GM21619 (cell line): ENCODE measurements at regions not wholly inside any gene's neighbourhood (a gene's known extent, or its start where the extent isn't known, plus 50 kb on each side); places are given as distances from the start of the nearest gene placed in this dataset.
"Not testable (repeated sequence)": the region's sequence is repeated elsewhere in the genome, so short reads cannot be mapped to it uniquely, and the experiment has no call there.

Source experiments
- ATAC-seq: cut with Tn5 transposase; IDR thresholded peaks from one replicate; pipeline ENCODE4 v1.9.1; 2021; ENCODE audit not compliant: unreplicated experiment

DNA sequence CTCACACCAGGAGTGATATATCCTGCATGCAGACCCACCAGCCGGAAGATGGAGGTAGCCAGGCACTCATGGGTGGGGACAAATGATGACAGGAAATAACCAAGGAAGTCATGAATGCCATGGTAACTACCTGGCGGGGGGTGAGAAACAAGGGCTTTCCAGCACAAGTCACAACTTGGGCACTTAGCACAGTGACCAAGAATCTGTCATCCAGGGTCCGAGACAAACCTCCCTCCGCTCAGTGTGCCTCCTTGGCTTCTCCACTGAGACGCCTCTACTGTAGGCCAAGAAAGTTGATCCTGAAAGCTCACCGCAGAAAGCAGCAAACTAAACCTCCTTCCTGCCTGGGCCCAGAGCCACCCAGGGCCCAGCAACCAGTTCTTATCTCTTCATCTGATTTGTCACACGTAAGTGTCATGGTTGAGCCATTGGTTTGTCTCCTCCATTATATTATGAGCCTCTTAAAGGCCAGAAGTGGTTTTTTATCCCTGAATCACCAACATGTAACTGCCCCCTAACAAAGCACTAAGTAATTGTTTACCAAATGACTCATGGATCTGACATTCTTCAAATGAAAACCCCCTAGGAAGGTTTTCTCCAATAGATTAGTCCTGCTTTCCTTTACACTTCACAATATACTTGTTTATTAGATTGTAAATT, 84.3 kb upstream of the TAB2 start:
- ATAC-seq = no peak

DNA sequence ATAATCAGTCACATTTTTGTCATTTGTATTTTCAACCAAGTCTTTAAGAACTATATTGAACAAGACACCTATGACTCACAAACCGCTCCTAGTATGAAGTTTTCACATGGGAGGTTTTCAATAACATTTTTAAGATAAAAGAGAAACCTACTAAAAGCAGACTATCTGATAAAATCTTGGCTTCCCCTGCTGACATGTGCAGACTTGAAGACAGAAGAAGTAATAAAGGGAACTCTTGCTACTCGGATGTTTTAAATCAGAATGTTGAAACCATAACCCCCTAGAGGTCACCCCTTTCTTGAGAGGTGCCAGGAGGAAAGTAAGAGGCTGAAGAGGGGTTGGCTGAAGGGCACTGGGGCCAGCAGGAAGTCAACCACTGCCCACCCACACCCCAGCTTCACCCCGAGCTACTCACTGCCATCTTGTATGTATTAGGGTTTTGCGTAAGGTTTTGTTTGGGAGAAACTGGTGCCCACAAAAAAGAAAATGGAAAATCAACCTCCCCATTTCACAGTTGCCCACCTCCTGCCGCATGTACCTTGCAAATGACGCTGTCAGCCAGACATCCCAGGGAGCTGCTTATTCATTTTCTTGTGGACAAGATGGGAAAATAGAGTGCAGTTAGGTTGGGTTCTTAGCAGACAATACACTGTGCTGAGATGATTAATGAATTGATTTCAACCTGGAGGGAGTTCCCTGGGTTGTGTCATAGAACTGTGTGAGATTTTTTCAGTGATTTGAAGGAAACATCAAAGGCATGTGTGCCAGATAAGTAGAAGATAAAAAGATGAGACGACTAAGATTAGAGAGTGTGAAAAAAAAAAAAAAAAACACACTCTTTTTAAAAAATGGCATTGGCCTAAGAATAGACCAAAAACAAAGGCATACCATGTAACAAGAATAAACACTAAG, 83.2 kb upstream of the TAB2 start:
- no peak for ATAC-seq

DNA sequence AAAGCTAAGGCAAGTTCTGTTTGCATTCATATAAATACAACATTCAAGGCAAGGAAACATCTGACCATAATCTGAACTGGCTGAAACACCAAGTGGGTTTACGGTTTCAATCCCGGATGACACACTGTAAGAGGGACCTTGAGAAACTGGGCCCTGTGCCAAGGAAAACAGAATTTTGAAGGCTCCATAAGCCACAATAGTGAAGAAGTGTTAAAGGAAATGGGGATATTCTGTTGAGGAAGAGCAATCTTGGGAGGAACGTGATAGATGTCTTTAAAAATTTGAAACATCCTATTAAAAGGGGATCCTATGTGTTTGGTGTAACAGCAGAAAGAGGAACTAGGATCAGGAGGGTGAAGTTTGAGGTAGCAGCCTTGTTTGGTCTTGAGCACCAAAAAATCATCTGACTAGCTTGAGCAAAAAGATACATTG, 82.4 kb upstream of the TAB2 start:
- peak; percentile 83 for ATAC-seq

DNA sequence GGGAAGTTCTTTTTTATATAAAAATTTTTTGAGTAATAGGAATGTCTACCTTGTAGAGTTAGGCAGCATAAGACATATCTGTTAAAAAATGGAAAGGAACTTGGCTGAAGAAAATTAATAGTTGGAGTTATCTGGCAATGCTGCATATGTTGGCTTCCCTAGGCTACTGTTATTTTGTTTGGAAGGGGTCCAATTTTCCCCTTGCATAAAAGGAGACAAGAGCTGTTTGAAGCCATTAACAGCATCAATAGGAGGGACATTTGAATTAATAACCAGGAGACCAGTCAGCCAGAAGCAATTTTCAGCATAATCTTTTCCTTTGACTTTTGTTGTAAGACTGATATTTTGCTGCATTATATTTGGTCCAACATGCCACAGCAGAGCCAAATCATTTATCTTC, 80.9 kb upstream of the TAB2 start:
- no peak for ATAC-seq

DNA sequence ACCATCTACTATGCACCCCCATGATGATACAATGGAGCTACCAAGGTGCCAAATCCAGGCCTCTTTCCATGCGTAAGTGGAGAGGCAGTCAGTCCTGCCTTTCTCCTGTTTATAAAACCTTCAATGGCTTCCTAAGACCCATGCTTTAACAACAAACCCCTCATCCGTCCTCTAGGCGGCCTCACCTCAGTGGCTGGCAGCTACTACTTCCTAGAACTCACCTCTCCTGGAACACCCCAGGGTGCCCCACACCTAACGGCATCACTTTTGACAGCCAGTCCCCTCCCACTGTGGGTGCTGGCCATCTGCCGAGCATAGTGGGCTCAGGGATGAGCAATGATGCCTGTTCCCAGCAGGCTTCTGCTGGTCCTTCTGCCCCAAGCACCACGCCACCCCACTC, 80.0 kb upstream of the TAB2 start:
- ATAC-seq = no peak

DNA sequence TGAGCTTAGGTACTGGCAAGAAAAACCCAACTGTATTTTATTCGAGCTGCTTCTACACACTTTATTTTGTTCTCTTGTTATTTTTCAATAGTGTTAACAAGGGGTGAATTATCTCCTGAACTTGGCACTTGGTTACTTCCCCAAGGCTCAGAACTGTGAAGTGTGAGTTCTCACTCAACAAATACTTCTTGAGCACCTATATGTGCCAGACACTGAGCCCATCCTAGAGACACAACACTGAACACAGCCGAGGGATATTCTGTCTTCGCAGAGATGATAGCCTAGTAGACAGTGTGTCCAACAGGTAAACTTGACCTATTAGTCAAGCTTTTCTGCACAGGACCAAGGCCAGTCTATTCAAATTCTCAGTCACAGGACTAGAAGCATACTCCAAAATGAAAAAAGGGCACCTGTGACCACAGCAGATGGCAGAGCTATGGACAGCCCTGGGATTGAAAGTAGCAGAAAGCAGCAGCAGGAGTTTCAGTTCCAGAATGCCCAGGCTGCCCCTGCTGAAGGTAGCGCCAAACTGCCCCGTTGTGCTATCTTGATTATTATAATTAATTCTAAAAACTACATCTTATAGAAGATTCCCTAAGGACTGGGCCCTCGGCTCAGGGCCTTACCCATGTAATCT, 77.8 kb upstream of the TAB2 start:
- ATAC-seq = no peak

DNA sequence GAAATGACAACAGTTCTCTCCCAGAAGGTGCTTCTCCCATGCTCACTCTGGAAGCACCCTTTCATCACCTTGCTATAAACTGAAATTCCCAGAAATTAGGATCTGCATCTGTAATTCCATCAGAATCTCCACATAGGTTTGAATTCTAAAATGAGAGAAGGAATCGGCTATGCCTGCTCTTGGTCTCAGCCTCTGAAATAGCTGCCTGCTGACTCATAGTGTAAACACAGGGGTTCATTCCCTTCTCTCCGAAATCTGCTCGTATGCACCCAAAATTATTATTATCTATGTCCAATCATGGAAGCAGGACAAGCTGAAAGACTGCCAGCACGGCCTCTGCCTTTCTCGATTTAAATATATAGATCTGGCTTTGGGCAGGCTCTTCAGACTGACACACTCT, 74.6 kb upstream of the TAB2 start:
- ATAC-seq = no peak

DNA sequence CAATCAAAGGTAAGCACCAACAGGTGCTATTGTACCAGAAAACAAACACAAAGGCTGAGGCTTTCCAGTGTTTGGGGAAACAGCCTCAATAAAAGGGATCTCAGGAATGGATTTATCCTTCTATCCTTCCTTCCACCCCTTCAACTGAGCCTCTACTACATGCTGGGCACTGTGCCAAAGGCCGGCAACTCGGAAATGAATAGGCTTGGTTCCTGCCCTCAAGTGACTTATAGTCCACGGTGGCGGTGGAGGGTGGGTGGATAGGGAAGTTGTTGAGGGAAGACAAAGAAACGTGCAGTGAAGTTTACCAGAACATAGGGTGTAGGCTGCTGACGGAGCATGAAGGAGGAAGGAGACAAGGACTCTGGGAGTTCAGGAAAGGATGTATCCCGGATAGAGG, 73.4 kb upstream of the TAB2 start:
- no peak for ATAC-seq

DNA sequence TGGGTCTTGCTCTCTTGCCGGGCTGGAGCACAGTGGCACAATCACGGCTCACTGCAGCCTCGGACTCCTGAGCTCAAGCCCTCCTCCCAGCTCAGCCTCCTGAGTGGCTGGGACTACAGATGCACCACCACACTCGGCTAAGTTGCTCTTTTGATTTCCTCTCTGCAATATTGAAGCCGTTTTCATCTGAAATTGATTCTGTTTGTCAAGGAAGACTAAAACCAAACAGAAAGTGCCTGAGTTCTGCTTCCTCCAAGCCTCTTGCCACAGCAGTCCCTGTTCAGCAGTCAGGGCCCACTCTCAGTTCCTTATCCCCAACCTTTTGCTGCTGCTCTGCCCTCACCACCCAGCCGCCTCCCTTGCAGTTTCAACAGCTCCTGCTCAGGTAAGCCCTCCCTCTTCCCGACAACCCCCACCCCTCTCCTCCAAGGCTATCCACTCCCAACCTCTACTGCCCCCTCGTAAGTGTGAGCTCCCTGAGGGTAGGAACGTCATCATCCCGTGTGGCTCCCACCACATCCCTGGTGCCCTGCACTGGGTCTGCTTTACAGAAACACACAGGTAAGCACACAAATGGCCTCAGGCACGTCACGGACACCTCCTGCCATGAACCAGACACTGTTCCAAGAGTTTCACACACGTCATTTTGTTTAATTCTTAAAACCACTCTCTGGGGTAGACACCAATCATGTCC, 70.7 kb upstream of the TAB2 start:
- peak; percentile 97 for ATAC-seq

DNA sequence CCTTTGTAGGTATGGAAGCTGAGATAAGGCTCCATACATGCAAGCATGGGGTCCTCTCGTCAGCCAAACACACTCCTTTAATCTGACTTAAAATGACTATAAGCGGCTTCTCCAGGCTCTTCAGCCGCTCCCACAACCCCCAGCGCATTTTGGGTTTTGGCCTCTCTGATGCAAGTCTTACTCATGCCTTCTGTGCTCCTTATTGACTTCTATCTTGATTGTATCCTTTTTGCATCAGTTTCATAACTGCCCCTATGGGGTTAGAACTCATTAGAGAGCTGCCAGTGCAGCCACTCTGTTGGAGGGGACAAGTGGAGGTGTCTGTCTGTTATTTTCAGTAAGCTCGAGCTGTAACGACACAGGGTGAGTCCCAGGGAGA, 70.1 kb upstream of the TAB2 start:
- no peak for ATAC-seq

DNA sequence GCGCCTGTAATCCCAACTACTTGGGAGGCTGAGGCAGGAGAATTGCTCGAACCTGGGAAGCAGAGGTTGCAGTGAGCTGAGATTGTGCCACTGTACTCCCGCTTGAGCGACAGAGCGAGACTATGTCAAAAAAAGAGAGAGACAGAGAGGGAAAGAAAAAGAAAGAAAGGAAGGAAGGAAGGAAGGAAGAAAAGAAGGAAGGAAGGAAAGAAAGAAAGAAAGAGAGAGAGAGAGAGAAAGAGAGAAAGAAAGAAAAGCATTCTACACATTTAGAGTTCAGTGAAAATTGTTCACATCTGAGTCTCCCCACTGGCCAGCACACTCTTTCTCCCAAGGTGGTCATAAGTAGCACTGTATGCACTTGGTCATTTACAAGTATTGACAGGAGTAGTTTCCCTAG, 69.2 kb upstream of the TAB2 start:
- not testable (repeated sequence) for ATAC-seq

DNA sequence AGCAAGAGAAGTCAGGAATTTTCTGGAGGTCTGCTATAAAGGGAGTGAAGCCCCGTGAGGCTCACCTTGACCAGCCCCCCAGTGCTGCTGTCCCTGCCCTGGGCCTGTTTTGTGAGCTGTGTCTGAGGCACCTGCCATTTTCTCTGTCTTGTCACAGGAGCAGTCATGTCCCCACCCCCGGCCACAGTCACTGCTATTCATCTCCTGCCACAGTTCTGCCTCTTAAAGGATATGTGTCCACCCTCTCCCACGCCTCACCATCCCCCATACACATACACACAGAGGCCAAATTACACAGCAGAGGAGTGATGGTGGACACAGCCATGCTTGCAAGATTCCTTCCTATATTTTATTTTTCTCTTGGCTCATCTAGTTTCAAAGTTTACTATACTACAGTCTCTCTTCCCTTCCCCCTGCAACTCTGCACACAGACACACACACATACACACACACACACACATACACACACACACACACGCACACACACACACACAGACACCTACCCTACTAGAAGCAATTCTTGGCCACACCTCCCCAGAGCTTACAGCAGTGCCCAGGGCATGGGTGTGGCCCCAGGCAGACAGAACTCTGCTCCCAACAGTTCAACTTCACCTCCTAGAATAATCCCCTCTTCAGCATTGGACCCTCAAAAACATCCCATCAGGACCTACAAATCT, 68.7 kb upstream of the TAB2 start:
- ATAC-seq = no peak

DNA sequence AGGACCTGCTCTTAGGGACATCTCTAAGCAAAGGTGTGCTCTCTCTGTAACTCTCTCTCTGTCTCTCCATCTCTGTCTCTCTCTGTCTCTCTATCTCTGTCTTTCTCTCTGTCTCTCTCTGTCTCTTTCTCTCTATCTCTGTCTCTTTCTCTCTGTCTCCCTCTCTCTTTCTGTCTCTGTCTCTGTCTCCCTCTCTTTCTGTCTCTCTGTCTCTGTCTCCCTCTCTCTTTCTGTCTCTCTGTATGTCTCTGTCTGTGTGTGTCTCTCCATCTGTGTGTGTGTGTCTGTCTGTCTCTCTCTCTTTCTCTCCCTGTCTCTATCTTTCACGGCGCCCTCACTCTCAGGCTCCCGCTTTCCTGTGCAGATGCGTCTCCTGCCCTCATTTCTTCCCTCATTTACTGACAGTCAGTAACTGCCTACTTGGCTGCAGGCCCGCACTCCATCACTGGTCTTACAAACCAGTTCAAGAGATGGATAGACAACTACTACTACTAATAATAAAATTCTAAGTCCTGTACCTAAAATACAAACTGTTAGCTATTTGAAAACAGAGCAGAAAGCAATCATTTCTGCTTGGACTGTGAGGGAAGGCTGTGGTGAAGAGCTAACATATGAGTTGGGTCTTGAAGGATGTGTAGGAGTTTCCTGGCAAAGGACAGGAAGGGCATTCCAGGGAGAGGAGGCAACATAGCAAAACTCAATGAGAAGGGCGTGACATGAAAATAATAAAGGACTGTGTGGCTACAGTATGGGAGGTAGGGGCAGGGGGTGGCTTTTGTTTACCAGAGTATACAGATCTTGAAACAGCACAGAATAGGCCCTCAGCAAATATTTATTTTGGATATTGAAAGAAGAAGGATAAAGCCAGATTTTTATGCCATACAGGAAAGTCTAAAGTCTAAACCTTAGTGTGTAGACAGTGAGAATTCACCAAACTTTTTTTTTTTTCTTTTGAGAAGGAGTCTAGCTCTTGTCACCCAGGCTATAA, 67.8 kb upstream of the TAB2 start:
- no peak for ATAC-seq

DNA sequence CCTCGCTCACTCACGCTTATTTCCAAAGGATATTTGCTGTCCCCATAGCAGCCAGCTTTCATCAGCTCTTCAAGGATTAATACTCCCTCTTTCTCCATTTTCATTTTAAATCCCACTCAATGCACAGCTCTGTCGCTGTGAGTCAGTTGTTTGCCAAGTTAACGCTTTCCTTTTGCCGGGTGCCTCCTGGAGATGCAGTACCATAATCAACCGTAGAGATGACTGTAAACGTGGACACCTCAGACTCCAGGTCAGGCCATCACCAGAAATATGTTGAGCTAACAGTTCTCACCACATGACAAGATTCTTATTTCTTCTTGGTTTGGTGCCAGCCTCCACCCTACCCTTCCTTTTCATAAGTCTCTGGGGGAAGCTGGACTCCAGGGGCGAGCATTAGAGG, 66.6 kb upstream of the TAB2 start:
- no peak for ATAC-seq

DNA sequence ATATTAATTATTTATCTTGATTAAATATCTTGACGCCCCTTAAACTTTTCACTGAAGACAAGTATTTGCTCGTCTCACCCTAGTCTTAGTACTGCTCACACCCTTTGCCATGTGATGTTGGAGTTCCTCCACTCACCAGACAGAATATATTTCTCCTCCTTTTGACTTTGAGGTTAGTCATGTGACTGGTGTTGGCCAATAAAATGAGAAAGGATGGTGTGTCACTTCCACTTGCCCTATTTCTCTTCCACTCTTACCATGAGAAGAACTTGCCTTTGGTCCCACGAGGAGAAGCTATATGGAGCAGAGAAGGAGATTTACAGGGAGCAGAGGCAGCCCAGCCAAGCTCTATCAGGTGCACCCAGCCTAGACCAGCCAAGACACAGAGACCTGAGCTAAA, 64.9 kb upstream of the TAB2 start:
- ATAC-seq = no peak

DNA sequence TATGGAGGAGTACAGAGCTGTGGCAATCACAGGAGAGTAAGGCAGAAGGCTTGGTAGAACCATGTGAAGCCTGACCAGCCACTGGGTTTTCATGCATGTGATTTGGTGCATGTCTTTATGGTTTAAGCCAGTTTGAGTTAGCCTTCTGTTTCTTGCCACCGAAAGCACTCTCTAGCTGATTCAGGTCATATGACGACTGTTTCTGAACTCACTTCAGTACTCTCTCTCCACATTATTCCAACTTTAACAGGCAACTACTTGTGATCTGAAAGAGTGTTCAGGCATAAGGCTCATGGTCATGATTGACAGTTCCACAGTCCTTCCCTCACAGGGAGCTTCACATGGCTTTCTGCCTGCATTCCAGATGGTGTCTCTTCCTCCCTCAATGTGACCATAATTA, 63.3 kb upstream of the TAB2 start:
- ATAC-seq = no peak

DNA sequence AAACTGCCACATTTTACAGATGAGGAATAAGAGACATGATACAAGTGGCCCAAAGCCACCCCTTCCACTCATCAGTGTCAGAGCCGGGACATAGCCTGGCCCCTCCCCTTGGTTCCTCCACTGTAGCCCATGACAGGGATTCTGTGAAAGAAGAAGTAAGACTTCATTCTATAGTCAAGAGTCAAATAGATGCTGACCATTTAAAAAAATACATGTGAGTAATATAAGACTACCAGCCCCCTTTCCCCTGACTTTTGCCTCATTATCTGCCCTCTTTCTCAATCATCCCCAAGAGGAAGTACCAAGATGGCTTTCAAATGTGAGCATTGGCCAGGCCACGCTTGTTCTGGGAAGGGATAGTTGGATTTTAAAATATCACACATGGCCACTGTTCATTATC, 57.8 kb upstream of the TAB2 start:
- ATAC-seq = no peak

DNA sequence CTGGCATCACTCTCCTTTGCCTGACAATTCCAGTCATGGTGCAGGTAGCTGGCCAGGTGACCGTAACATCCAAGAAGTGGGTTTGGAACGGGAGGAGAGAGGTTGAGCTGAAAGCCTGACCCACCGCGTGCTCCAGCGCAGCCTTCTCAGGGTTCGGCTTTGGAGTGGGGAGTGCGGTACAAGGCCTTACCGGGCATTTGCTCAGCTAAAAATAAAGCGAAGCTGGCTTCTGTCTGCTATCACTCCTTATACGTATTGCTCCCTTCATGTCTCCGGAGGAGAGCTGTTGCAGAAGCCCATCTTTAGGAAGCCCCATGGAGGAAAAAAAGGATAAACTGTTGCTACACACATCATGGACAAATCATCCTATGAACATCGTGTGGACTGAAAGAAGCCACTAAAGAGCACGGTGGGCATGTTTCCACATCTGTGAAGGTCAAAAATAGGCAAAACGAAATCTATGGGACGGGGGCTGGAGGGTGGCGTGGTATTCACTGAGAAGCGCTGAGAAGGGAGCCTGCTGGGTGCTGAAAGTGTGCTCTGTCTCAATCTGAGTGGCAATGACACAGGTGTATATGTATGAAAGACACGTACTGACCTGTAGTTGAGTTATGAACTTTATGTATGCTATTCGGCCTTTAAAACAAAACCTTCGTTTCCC, 57.2 kb upstream of the TAB2 start:
- no peak for ATAC-seq

DNA sequence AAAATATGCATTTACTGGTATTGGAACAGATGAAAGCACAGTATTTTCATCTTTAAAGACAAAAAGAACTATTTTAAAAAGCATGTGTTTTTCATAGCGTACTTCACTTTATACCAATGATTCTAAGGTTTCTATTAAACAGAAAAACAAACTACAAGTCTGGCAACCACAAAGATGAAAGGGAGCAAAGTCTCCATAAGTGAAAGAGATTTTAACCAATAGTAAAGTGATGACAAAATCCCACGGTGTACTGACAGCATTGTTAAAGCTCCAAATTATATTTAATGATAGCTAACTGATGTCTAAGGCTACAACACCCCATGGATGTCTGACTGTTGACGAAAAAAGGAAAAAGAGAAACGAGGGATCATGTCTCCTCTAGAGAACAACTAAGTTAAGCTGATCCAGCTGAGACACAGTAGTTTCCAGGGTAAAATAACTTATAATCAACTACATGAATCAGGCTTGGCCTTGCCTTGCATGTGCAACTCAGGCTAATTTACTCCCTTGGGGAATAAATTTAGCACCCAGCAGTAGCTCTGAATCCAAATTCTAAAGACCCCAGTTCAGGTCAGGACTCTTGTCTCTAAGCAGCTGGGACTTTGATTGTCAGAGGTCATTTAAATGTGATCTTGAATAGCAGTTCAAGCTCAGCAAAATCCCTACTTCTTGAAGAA, 56.0 kb upstream of the TAB2 start:
- no peak for ATAC-seq
